ENCODE measurements at regions not wholly inside any gene's neighbourhood (a gene's known extent, or its start where the extent isn't known, plus 50 kb on each side); places are given as distances from the start of the nearest gene placed in this dataset.

- no peak for TF ChIP-seq EZH2phosphoT487 (IDR thresholded peaks at IDR 0.05; ENCODE audit: borderline replicate concordance)
- TF ChIP-seq CTCF (conservative IDR thresholded peaks at IDR 0.05; ENCODE audit: low read length) = no peak
- H3K4me3 ChIP-seq (ENCODE audit: low read length, poor library complexity, severe bottlenecking) = no peak overlapping the region
- no peak overlapping the region for H3K9ac ChIP-seq (ENCODE audit: low read depth, low read length, poor library complexity, severe bottlenecking)
- no peaks in the 10 kb centered on the region for H3K4me1 ChIP-seq (ENCODE audit: insufficient read depth, low read length, poor library complexity, severe bottlenecking)
- H2AFZ ChIP-seq (ENCODE audit: low read length) = no peak overlapping the region
- H3K27me3 ChIP-seq (ENCODE audit: insufficient read depth, low read length, poor library complexity, severe bottlenecking) = no peaks in the 10 kb centered on the region
- H3K9me3 ChIP-seq (ENCODE audit: insufficient read depth, low read depth, low read length) = no peaks in the 10 kb centered on the region
- H4K20me1 ChIP-seq (ENCODE audit: insufficient read depth, low read length, poor library complexity, severe bottlenecking) = no peaks in the 10 kb centered on the region
- no peaks in the 10 kb centered on the region for H3K36me3 ChIP-seq (ENCODE audit: insufficient read depth, low read length)
- no peaks in the 10 kb centered on the region for H3K79me2 ChIP-seq (ENCODE audit: insufficient read depth, low read length)
- no peaks in the 10 kb centered on the region for H3F3A ChIP-seq (ENCODE audit: low read depth)
- no peaks in the 10 kb centered on the region for H3K9me2 ChIP-seq (replicated peaks; ENCODE audit: low read depth, low read length)
- no peak overlapping the region for H3K4me2 ChIP-seq (ENCODE audit: low read depth, low read length, poor library complexity, severe bottlenecking)
Measured at GRCh38 chr9:107079589-107079988, 203.5 kb upstream of the RAD23B start.

- no peak overlapping the region for H2AFZ ChIP-seq (ENCODE audit: low read length)
- no peaks in the 10 kb centered on the region for H4K20me1 ChIP-seq (ENCODE audit: insufficient read depth, low read length, poor library complexity, severe bottlenecking)
- H3K36me3 ChIP-seq (ENCODE audit: insufficient read depth, low read length) = no peaks in the 10 kb centered on the region
- no peaks in the 10 kb centered on the region for H3K79me2 ChIP-seq (ENCODE audit: insufficient read depth, low read length)
- TF ChIP-seq EZH2phosphoT487 (IDR thresholded peaks at IDR 0.05; ENCODE audit: borderline replicate concordance) (no peak), CTCF (conservative IDR thresholded peaks at IDR 0.05; ENCODE audit: low read length) (no peak)
- no peaks in the 10 kb centered on the region for H3K9me3 ChIP-seq (ENCODE audit: insufficient read depth, low read depth, low read length)
- H3K27me3 ChIP-seq (ENCODE audit: insufficient read depth, low read length, poor library complexity, severe bottlenecking) = no peaks in the 10 kb centered on the region
- H3K9ac ChIP-seq (ENCODE audit: low read depth, low read length, poor library complexity, severe bottlenecking) = no peak overlapping the region
- no peak overlapping the region for H3K4me2 ChIP-seq (ENCODE audit: low read depth, low read length, poor library complexity, severe bottlenecking)
- no peaks in the 10 kb centered on the region for H3F3A ChIP-seq (ENCODE audit: low read depth)
- H3K4me3 ChIP-seq (ENCODE audit: low read length, poor library complexity, severe bottlenecking) = no peak overlapping the region
- H3K9me2 ChIP-seq (replicated peaks; ENCODE audit: low read depth, low read length) = no peaks in the 10 kb centered on the region
- H3K4me1 ChIP-seq (ENCODE audit: insufficient read depth, low read length, poor library complexity, severe bottlenecking) = no peaks in the 10 kb centered on the region
Measured at GRCh38 chr9:107080130-107080529, 202.9 kb upstream of the RAD23B start.

DNA sequence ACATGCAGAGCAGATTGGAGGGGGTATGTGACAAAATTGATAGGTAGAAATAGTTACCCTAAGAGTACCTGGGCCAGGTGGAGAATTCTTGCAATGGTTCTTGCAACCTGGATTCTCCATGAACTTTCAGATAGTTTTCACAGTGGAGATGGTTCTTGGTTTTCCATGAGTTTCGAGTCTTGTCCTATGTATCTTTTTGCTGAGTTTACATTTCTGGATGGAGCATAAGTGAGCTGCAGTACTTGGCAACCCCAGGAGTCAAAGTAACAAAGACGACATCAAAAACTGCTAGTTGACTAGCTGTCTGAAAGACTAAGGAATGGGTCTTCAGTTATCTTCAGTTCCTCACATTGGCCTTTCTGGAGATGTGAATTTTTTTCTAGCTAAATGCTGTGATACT is 196.6 kb upstream of the RAD23B start:
- no peaks in the 10 kb centered on the region for H3F3A ChIP-seq (ENCODE audit: low read depth)
- H3K79me2 ChIP-seq (ENCODE audit: insufficient read depth, low read length) = no peaks in the 10 kb centered on the region
- H3K4me2 ChIP-seq (ENCODE audit: low read depth, low read length, poor library complexity, severe bottlenecking) = no peak overlapping the region
- H3K27me3 ChIP-seq (ENCODE audit: insufficient read depth, low read length, poor library complexity, severe bottlenecking) = no peaks in the 10 kb centered on the region
- H4K20me1 ChIP-seq (ENCODE audit: insufficient read depth, low read length, poor library complexity, severe bottlenecking) = no peaks in the 10 kb centered on the region
- no peaks in the 10 kb centered on the region for H3K4me1 ChIP-seq (ENCODE audit: insufficient read depth, low read length, poor library complexity, severe bottlenecking)
- no peak overlapping the region for H3K9ac ChIP-seq (ENCODE audit: low read depth, low read length, poor library complexity, severe bottlenecking)
- no peaks in the 10 kb centered on the region for H3K36me3 ChIP-seq (ENCODE audit: insufficient read depth, low read length)
- H2AFZ ChIP-seq (ENCODE audit: low read length) = no peak overlapping the region
- no peaks in the 10 kb centered on the region for H3K9me3 ChIP-seq (ENCODE audit: insufficient read depth, low read depth, low read length)
- H3K4me3 ChIP-seq (ENCODE audit: low read length, poor library complexity, severe bottlenecking) = no peak overlapping the region
- H3K9me2 ChIP-seq (replicated peaks; ENCODE audit: low read depth, low read length) = no peaks in the 10 kb centered on the region
- TF ChIP-seq CTCF (conservative IDR thresholded peaks at IDR 0.05; ENCODE audit: low read length) (no peak), EZH2phosphoT487 (IDR thresholded peaks at IDR 0.05; ENCODE audit: borderline replicate concordance) (no peak)

Measured in Loucy (cell line).